ENCODE measurements at regions not wholly inside any gene's neighbourhood (a gene's known extent, or its start where the extent isn't known, plus 50 kb on each side); places are given as distances from the start of the nearest gene placed in this dataset.

GRCh38 chr9:134996591-134997530, 79.1 kb upstream of the FCN1 start:
- DNase-seq (ENCODE audit: low read depth) = no peak
- no peak for TF ChIP-seq CTCF (IDR thresholded peaks at IDR 0.05; ENCODE audit: low read length, missing control alignments)
- no peak overlapping the region for H3K4me3 ChIP-seq (replicated peaks; ENCODE audit: low read depth, low read length)

DNA sequence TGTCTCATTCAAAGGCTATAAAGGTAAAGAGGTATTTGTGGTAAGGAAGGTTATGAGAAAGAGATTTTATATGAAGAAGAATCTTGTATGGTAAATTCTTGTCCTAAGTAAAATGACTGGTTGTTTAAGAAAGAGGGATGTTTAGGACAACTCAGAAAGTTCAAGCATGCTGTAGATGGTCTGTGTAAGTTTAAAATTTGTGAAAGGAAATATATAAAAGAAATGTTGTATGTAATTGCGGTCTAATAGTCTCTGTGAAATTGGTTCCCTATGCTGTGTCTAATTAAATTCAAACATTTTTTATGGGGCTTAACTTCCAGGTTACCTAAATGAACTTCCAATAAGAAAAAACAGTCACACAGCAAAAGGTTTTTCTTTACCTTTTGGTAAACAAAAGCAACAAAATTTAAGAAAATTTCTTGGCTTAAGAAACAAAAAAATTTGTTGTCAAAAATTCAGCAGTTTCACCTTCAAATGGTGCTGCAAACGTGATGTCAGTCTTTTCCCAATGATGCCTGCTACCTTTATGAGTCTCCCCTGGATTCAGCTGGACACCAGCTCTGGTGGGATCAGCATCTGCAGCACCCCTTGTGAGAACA, 83.0 kb upstream of the FCN1 start:
- DNase-seq (ENCODE audit: low read depth) = no peak
- no peak for TF ChIP-seq CTCF (IDR thresholded peaks at IDR 0.05; ENCODE audit: low read length, missing control alignments)
- no peak overlapping the region for H3K4me3 ChIP-seq (replicated peaks; ENCODE audit: low read depth, low read length)

- DNase-seq (ENCODE audit: low read depth) = no peak
- TF ChIP-seq CTCF (IDR thresholded peaks at IDR 0.05; ENCODE audit: low read length, missing control alignments) = no peak
- no peak overlapping the region for H3K4me3 ChIP-seq (replicated peaks; ENCODE audit: low read depth, low read length)
Observed at GRCh38 chr9:135001526-135001925, 83.8 kb upstream of the FCN1 start.

- DNase-seq (ENCODE audit: low read depth) = no peak
- no peak for TF ChIP-seq CTCF (IDR thresholded peaks at IDR 0.05; ENCODE audit: low read length, missing control alignments)
- H3K4me3 ChIP-seq (replicated peaks; ENCODE audit: low read depth, low read length) = no peak overlapping the region
Observed at GRCh38 chr9:135002336-135002735, 84.6 kb upstream of the FCN1 start.

DNA sequence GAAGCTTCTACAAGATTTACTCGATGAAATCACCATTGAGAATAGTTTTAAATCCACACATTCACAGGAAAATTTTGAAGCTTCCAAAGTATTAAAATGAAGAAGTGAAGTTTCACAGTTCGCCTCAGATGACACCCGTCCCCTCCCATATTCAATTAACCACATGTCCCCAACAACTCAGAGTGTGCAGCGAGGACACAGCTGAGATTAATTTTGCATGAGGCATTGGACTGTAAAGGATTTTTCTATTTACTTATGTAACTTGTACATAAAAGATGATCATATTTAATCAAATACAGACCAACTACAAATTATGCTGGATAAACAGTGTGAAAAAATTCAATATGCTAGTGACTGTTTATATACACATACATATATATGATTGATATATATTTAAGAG, 84.7 kb upstream of the OLFM1 start:
- no peak for DNase-seq (ENCODE audit: low read depth)
- no peak overlapping the region for H3K4me3 ChIP-seq (replicated peaks; ENCODE audit: low read depth, low read length)
- no peak for TF ChIP-seq CTCF (IDR thresholded peaks at IDR 0.05; ENCODE audit: low read length, missing control alignments)

- H3K4me3 ChIP-seq (replicated peaks; ENCODE audit: low read depth, low read length) = no peak overlapping the region
- TF ChIP-seq CTCF (IDR thresholded peaks at IDR 0.05; ENCODE audit: low read length, missing control alignments) = no peak
- no peak for DNase-seq (ENCODE audit: low read depth)
Observed at GRCh38 chr9:135004772-135005171, 82.7 kb upstream of the OLFM1 start.

Measured in fibroblast of pulmonary artery (primary cell).